IPS-NIHi7 (cell line): ENCODE measurements at regions not wholly inside any gene's neighbourhood (a gene's known extent, or its start where the extent isn't known, plus 50 kb on each side); places are given as distances from the start of the nearest gene placed in this dataset.
"Not testable (repeated sequence)": the region's sequence is repeated elsewhere in the genome, so short reads cannot be mapped to it uniquely, and the experiment has no call there.

Experiments
- DNase-seq: peaks from one replicate; pipeline ENCODE4 v3.0.0; 2012; ENCODE audit warnings: mixed read lengths; ENCODE audit errors: extremely low spot score

GRCh38 chr11:42975180-42975529 is 336.6 kb upstream of the API5 start:
- DNase-seq, result no peak

GRCh38 chr11:42976636-42977217 is 335.1 kb upstream of the API5 start:
- DNase-seq, result no peak

GRCh38 chr11:42992594-42992993 is 319.2 kb upstream of the API5 start:
- no peak for DNase-seq

GRCh38 chr11:42996421-42997307 is 315.1 kb upstream of the API5 start:
- no peak for DNase-seq

- DNase-seq, result not testable (repeated sequence)
These were observed 306.9 kb upstream of the API5 start for GRCh38 chr11:43004879-43005278.

GRCh38 chr11:43010042-43010441 is 301.8 kb upstream of the API5 start:
- DNase-seq, result no peak

GRCh38 chr11:43012606-43013005 is 299.2 kb upstream of the API5 start:
- no peak for DNase-seq

- peak; percentile 50 for DNase-seq
These were observed 290.3 kb upstream of the API5 start for GRCh38 chr11:43021466-43021865.

GRCh38 chr11:43034341-43034740 is 277.5 kb upstream of the API5 start:
- DNase-seq, result no peak

GRCh38 chr11:43035086-43035485 is 276.7 kb upstream of the API5 start:
- no peak for DNase-seq

- DNase-seq, result no peak
These were observed 258.0 kb upstream of the API5 start for GRCh38 chr11:43053638-43054412.

- DNase-seq, result no peak
These were observed 244.1 kb upstream of the API5 start for GRCh38 chr11:43067681-43068080.

- DNase-seq, result no peak
These were observed 240.5 kb upstream of the API5 start for GRCh38 chr11:43071338-43071737.

- peak; percentile 42 for DNase-seq
These were observed 239.7 kb upstream of the API5 start for GRCh38 chr11:43072096-43072495.

- DNase-seq, result no peak
These were observed 238.9 kb upstream of the API5 start for GRCh38 chr11:43072911-43073310.

- no peak for DNase-seq
These were observed 237.0 kb upstream of the API5 start for GRCh38 chr11:43074810-43075209.

GRCh38 chr11:43101113-43101512 is 210.7 kb upstream of the API5 start:
- no peak for DNase-seq

GRCh38 chr11:43116071-43116470 is 195.7 kb upstream of the API5 start:
- no peak for DNase-seq

- no peak for DNase-seq
These were observed 192.4 kb upstream of the API5 start for GRCh38 chr11:43119275-43119970.

- DNase-seq, result no peak
These were observed 189.2 kb upstream of the API5 start for GRCh38 chr11:43122546-43122945.

- no peak for DNase-seq
These were observed 188.4 kb upstream of the API5 start for GRCh38 chr11:43123443-43123842.
